NCI-H2081 treated with DMSO at 0.1 percent for 48 hours (cell line): ENCODE measurements at regions not wholly inside any gene's neighbourhood (a gene's known extent, or its start where the extent isn't known, plus 50 kb on each side); places are given as distances from the start of the nearest gene placed in this dataset.
"Not testable (repeated sequence)": the region's sequence is repeated elsewhere in the genome, so short reads cannot be mapped to it uniquely, and the experiment has no call there.

ENCODE experiments used
- DNase-seq: peaks from one replicate; lab custom pipeline; 2025; lab: John Stamatoyannopoulos, UW

GRCh38 chr4:126344472-126344871, 1029.7 kb downstream of the FAT4 start:
- DNase-seq, result no peak

GRCh38 chr4:126346654-126347053, 1031.9 kb downstream of the FAT4 start:
- no peak for DNase-seq

- DNase-seq, result no peak
These were observed 1040.0 kb downstream of the FAT4 start for GRCh38 chr4:126354784-126355183.

DNA sequence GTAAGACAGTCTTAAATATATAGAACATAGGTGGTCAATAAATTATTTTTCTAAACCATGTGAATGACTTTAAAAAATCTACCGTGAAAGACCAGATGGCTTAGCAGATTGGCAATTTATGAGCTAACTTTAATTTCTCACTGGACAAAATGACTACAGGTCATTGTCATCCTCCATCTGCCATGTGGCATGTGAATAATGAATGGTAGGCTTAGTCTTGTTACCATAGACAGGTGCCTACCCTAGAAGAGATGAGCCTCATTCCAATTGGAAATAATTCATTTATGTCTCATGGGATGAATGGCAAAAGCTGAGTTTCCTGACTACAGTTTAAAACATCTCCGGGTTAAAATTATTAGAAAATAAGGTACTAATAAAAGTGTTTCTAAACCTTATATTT, 1043.3 kb downstream of the FAT4 start:
- DNase-seq, result no peak

GRCh38 chr4:126361287-126361686, 1046.5 kb downstream of the FAT4 start:
- no peak for DNase-seq

- DNase-seq, result no peak
These were observed 1049.7 kb downstream of the FAT4 start for GRCh38 chr4:126364311-126364911.

- DNase-seq, result no peak
These were observed 1054.3 kb downstream of the FAT4 start for GRCh38 chr4:126369076-126369475.

GRCh38 chr4:126372634-126373033, 1057.9 kb downstream of the FAT4 start:
- no peak for DNase-seq

DNA sequence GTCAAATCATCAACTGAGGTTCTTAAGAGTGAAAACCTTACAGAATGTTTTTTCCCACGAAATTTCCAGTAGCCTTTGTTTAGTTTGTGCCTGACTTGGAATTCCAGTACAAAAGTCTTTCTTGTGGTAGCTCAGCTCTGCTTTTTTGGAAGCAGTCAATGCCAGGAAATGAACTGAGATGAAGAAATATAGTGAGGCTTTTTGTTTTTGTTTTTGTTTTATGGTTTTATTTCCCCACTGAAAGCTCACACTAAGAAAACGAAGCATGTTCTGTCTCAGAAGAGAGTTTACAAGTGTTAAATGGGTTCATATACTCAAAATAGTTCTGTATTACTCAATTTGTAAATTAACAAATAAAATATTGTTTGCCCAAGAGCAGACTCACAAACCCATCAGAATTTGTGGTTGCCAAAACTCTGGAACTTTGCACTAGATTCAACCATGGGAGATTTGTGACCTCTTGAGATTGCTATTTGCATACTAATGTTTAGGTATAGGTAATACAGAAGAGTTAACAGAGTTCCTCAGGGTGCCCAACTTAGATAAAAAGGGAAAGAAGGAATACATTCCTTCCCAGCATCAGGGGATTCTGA, 1060.8 kb downstream of the FAT4 start:
- no peak for DNase-seq

DNA sequence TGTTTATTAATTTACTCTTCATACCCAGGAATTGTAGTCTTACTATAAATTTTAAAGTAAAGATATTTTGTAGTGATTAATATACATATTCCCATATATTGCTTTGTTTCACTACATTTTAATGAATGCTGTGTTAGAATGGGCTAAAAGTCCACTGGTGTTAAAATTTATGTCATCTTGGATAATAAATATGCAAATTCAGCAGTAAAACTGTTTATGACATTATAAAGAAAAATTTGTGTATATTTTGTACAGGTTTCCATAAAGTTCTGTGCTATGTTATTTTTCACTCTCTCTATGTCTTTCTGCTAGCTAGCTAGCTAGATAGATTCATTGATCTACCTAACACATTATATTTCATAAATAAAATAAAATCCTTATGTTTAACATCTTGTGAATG, 1071.2 kb downstream of the FAT4 start:
- no peak for DNase-seq

- DNase-seq, result no peak
These were observed 1071.8 kb downstream of the FAT4 start for GRCh38 chr4:126386512-126386911.

- DNase-seq, result no peak
These were observed 1080.9 kb downstream of the FAT4 start for GRCh38 chr4:126395664-126396063.

GRCh38 chr4:126396121-126396520, 1081.4 kb downstream of the FAT4 start:
- no peak for DNase-seq

DNA sequence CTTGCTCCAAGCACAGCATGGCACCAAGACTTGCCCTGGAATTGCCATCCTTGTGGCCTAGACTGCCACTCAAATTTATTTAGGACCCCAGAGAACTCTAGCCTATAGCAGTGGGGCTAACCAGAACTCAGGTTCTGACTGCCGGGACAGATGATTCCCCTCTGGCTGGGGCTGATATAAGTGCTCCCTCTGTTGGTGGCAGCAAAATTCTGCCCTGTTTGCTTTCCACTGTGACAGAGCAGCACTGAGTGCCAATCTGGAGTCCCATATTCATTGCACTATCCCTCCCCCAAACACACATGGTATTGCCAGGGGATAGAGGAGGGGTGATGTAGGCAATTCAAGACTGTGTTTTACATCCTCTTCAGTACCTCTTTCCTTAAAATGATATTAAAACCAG, 1081.9 kb downstream of the FAT4 start:
- no peak for DNase-seq

- no peak for DNase-seq
These were observed 1089.8 kb downstream of the FAT4 start for GRCh38 chr4:126404549-126404948.

DNA sequence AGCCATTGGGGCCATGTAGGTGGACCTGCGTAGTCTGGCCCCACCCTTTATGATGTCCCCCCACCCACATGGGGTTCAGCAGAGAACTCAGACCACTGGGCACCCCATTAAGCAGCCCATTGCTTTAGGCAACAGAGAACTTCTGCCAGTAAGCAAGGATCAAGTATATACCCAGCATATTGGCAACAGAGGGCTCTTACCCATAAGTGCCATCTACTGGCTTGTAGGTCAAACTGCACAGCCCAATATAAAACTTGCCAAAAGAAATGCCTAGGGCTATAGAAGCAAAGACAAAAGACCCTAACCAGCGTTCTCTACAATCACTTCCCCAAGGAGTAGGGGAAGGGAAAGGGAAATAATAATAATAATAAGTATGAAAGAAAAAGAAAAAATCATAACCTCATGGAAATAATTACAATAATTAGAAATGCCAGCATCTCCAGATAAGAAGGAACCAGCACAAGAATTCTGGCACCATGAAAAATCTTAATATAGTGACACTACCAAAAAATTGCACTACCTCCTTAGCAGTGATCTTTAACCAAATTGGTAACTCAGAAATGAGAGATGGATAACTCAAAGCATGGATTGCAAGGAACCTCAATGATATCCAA, 1090.7 kb downstream of the FAT4 start:
- DNase-seq, result peak; percentile 20

- no peak for DNase-seq
These were observed 1095.0 kb downstream of the FAT4 start for GRCh38 chr4:126409746-126410145.

DNA sequence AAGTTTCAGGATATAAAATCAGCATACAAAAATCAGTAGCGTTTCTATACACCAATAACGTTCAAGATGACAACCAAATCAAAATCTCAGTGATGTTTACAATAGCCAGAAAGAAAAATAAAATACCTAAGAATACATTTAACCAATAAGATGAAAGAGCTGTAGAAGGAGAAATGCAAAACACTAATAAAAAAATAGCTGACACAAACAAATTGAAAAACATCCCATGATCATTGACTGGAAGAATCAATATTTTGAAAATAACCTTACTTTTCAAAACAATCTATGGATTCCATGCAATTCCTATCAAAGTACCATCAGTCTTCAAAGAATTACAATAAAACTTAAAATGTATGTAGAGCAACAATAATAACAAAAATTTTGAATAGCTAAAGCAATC, 1096.3 kb downstream of the FAT4 start:
- no peak for DNase-seq

GRCh38 chr4:126412310-126412709, 1097.6 kb downstream of the FAT4 start:
- DNase-seq, result not testable (repeated sequence)

DNA sequence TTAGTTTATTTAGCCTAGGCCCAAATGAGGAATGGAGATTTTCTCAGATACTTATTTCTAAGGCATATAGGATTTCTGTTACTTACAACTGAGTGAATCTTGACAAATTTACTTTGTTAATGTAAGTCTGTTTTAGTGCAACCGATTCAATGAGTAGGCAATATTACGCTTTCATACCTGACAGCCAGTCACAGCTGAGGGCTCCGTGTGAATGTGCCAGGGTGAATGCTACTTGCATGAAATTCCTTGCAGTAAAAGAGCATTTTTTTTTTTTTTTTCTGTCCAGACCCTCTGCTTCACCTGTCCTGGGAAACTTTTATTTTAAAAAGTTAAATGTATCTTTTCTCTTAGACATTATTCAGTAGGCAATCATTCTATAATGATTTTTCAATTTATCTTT, 1100.0 kb downstream of the FAT4 start:
- no peak for DNase-seq

DNA sequence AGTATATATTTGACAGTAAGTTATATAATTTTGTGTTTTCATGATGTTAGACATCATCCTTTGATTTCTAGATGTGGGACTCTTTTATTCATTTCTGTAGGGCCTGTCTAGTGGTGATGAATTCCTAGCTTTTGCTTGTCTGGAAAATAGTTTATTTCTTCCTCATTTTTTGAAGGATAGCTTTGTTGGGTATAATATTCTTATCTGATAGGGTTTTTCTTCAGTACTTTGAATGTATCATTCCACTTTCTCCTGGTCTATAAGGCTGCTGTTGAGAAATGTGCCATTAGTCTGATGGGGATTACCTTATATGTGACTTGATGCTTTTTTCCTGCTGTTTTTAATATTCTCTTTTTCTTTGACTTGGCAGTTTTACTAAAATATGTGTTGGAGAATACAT, 1104.5 kb downstream of the FAT4 start:
- DNase-seq, result no peak

DNA sequence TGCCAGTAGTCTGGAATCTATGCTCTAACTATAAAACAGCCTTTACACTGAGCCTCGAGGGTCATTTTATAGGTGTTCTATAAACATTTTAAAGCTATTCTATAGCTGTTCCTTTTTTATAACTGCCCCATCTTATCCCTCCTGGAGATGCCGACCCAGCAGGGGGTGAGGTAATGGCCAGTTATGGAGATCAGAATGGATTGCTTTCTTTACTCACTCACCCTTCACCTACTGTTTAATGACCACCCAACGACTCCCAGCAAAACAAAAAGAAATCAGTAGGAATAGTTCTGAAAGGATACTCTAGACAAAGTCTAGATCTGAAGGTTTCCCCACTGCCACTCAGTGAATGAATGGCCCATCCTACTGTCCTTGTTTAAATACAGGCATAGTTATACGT, 1113.1 kb downstream of the FAT4 start:
- DNase-seq, result no peak

GRCh38 chr4:126431049-126431448, 1116.3 kb downstream of the FAT4 start:
- no peak for DNase-seq

DNA sequence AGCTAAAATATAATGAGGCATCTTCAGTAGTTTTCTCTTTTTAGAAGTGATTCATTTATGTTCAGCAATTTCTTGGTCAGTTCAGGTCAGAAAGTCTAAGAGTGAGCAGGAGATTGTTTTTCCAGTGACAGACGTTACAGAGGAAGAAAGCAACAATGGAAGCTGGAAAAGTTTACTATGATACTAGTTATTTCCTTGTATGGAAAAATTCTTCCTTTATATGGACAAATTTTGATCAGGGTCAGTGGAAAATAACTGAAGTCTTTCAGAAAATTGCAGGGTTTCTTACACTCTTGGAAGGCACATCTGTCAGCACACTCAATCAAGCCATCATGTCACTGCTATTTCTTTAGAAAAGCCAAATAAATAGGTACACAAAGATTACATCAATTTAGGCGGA, 1120.7 kb downstream of the FAT4 start:
- no peak for DNase-seq
